Activated T-cell treated with anti-CD3 and anti-CD28 coated beads, Interleukin-2, amount 50 U/mL, for 72 hours (primary cell): ENCODE measurements at regions not wholly inside any gene's neighbourhood (a gene's known extent, or its start where the extent isn't known, plus 50 kb on each side); places are given as distances from the start of the nearest gene placed in this dataset.

Experiments
- ATAC-seq, 2 donors: fragments of 150-1000 bp; cut with Tn5 transposase; replicated peaks in 1 of 2; 2 replicates each; pipeline ENCODE4 v1.10.0; 2021; ENCODE audit warnings: moderate library complexity in 2 of 2, mild to moderate bottlenecking in 1 of 2
- DNase-seq, 2 donors: peaks; one replicate each; pipeline ENCODE4 v3.0.0; 2021 to 2022; ENCODE audit warnings: mixed read lengths in 1 of 2
- H3K27ac Mint-ChIP-seq: one replicate; pipeline ENCODE4 v1.8.0; 2022; ENCODE audit warnings: mild to moderate bottlenecking, moderate library complexity, mixed read lengths
- H3K27me3 Mint-ChIP-seq: one replicate; pipeline ENCODE4 v1.8.0; 2022; ENCODE audit warnings: low read depth, mixed read lengths
- H3K36me3 Mint-ChIP-seq, 2 donors: one replicate each; pipeline ENCODE4 v1.8.0; 2022; ENCODE audit warnings: mixed read lengths in 2 of 2, mild to moderate bottlenecking in 1 of 2; ENCODE audit not compliant: insufficient read depth in 2 of 2
- H3K4me1 Mint-ChIP-seq: one replicate; pipeline ENCODE4 v1.8.0; 2022; ENCODE audit warnings: low read depth, mixed read lengths
- H3K4me3 Mint-ChIP-seq, 2 donors: one replicate each; pipeline ENCODE4 v1.8.0; 2022; ENCODE audit warnings: mild to moderate bottlenecking in 2 of 2, mixed read lengths in 2 of 2, moderate library complexity in 2 of 2
- H3K9me3 Mint-ChIP-seq, 2 donors: one replicate each; pipeline ENCODE4 v1.8.0; 2022; ENCODE audit warnings: mixed read lengths in 2 of 2

- DNase-seq (no peak), ATAC-seq (no peak)
- no peak overlapping the region for H3K27ac Mint-ChIP-seq
- H3K9me3 Mint-ChIP-seq, result peaks cover 3 to 5% of the 10 kb centered on the region in 2 donors
- H3K27me3 Mint-ChIP-seq, result no peaks in the 10 kb centered on the region
- H3K4me1 Mint-ChIP-seq, result no peaks in the 10 kb centered on the region
- H3K4me3 Mint-ChIP-seq, result no peak overlapping the region
- H3K36me3 Mint-ChIP-seq, result no peaks in the 10 kb centered on the region
Measured at GRCh38 chr4:57682275-57682674, 572.1 kb upstream of the IGFBP7 start.

- Mint-ChIP-seq H3K4me3 (no peak overlapping the region), H3K4me1 (no peaks in the 10 kb centered on the region)
Measured at GRCh38 chr4:57679969-57680368, 569.8 kb upstream of the IGFBP7 start.

GRCh38 chr4:57676394-57676793, 566.2 kb upstream of the IGFBP7 start:
- no peak for DNase-seq
- no peak for ATAC-seq
- H3K9me3 Mint-ChIP-seq, result peaks cover 2 to 6% of the 10 kb centered on the region in 2 donors
- no peaks in the 10 kb centered on the region for H3K4me1 Mint-ChIP-seq
- H3K36me3 Mint-ChIP-seq, result no peaks in the 10 kb centered on the region
- H3K27ac Mint-ChIP-seq, result no peak overlapping the region
- no peaks in the 10 kb centered on the region for H3K27me3 Mint-ChIP-seq
- H3K4me3 Mint-ChIP-seq, result no peak overlapping the region

More at GRCh38 chr4:57679969-57680368, 569.8 kb upstream of the IGFBP7 start:
- Mint-ChIP-seq H3K9me3 (peaks cover 0 to 3% of the 10 kb centered on the region in 2 donors), H3K27ac (no peak overlapping the region), H3K27me3 (no peaks in the 10 kb centered on the region), H3K36me3 (no peaks in the 10 kb centered on the region)
- ATAC-seq, result no peak
- no peak for DNase-seq

- Mint-ChIP-seq H3K27me3 (no peaks in the 10 kb centered on the region), H3K9me3 (peaks cover 2 to 6% of the 10 kb centered on the region in 2 donors), H3K36me3 (no peaks in the 10 kb centered on the region), H3K4me1 (no peaks in the 10 kb centered on the region), H3K27ac (no peak overlapping the region), H3K4me3 (no peak overlapping the region)
- ATAC-seq, result no peak
- DNase-seq, result no peak
Measured at GRCh38 chr4:57672846-57673433, 562.8 kb upstream of the IGFBP7 start.

- Mint-ChIP-seq H3K4me3 (no peak overlapping the region), H3K27ac (no peak overlapping the region), H3K9me3 (peaks cover 4 to 6% of the 10 kb centered on the region in 2 donors), H3K27me3 (no peaks in the 10 kb centered on the region), H3K4me1 (no peaks in the 10 kb centered on the region), H3K36me3 (peaks cover 0 to 2% of the 10 kb centered on the region in 2 donors)
- no peak for ATAC-seq
- no peak for DNase-seq
Measured at GRCh38 chr4:57668621-57669020, 558.4 kb upstream of the IGFBP7 start.

- Mint-ChIP-seq H3K27me3 (no peaks in the 10 kb centered on the region), H3K27ac (no peak overlapping the region), H3K36me3 (peaks cover 0 to 2% of the 10 kb centered on the region in 2 donors), H3K4me3 (no peak overlapping the region), H3K4me1 (no peaks in the 10 kb centered on the region), H3K9me3 (peaks cover 0 to 6% of the 10 kb centered on the region in 2 donors)
- ATAC-seq (no peak), DNase-seq (no peak)
Measured at GRCh38 chr4:57665806-57666205, 555.6 kb upstream of the IGFBP7 start.

GRCh38 chr4:57661517-57662090, 551.4 kb upstream of the IGFBP7 start:
- DNase-seq (no peak), ATAC-seq (no peak)
- Mint-ChIP-seq H3K36me3 (peaks cover 0 to 2% of the 10 kb centered on the region in 2 donors), H3K27ac (no peak overlapping the region), H3K27me3 (no peaks in the 10 kb centered on the region), H3K9me3 (peaks cover 0 to 3% of the 10 kb centered on the region in 2 donors), H3K4me1 (no peaks in the 10 kb centered on the region), H3K4me3 (no peak overlapping the region)

GRCh38 chr4:57658673-57659072, 548.5 kb upstream of the IGFBP7 start:
- no peak overlapping the region for H3K4me3 Mint-ChIP-seq
- no peaks in the 10 kb centered on the region for H3K4me1 Mint-ChIP-seq
- no peaks in the 10 kb centered on the region for H3K27me3 Mint-ChIP-seq
- ATAC-seq (no peak), DNase-seq (no peak)
- H3K36me3 Mint-ChIP-seq, result no peaks in the 10 kb centered on the region
- H3K9me3 Mint-ChIP-seq, result peaks cover 2 to 4% of the 10 kb centered on the region in 2 donors
- H3K27ac Mint-ChIP-seq, result no peak overlapping the region

GRCh38 chr4:57658188-57658587, 548.0 kb upstream of the IGFBP7 start:
- Mint-ChIP-seq H3K36me3 (no peaks in the 10 kb centered on the region), H3K4me3 (no peak overlapping the region), H3K27ac (no peak overlapping the region), H3K27me3 (no peaks in the 10 kb centered on the region), H3K4me1 (no peaks in the 10 kb centered on the region), H3K9me3 (peaks cover 2 to 4% of the 10 kb centered on the region in 2 donors)
- ATAC-seq, result no peak
- no peak for DNase-seq

- no peak overlapping the region for H3K27ac Mint-ChIP-seq
- DNase-seq (no peak), ATAC-seq (no peak)
- H3K4me3 Mint-ChIP-seq, result no peak overlapping the region
- no peaks in the 10 kb centered on the region for H3K36me3 Mint-ChIP-seq
- H3K27me3 Mint-ChIP-seq, result no peaks in the 10 kb centered on the region
- H3K4me1 Mint-ChIP-seq, result no peaks in the 10 kb centered on the region
- peaks cover 0 to 9% of the 10 kb centered on the region in 2 donors for H3K9me3 Mint-ChIP-seq
Measured at GRCh38 chr4:57655342-57655741, 545.2 kb upstream of the IGFBP7 start.

GRCh38 chr4:57652779-57653178, 542.6 kb upstream of the IGFBP7 start:
- no peaks in the 10 kb centered on the region for H3K4me1 Mint-ChIP-seq
- H3K36me3 Mint-ChIP-seq, result no peaks in the 10 kb centered on the region
- DNase-seq (no peak), ATAC-seq (no peak)
- H3K4me3 Mint-ChIP-seq, result no peak overlapping the region
- H3K27ac Mint-ChIP-seq, result no peak overlapping the region
- peaks cover 0 to 9% of the 10 kb centered on the region in 2 donors for H3K9me3 Mint-ChIP-seq
- H3K27me3 Mint-ChIP-seq, result no peaks in the 10 kb centered on the region

GRCh38 chr4:57640391-57641100, 530.4 kb upstream of the IGFBP7 start:
- Mint-ChIP-seq H3K9me3 (no peaks in the 10 kb centered on the region), H3K27me3 (no peaks in the 10 kb centered on the region), H3K4me3 (no peak overlapping the region), H3K36me3 (no peaks in the 10 kb centered on the region), H3K27ac (no peak overlapping the region), H3K4me1 (no peaks in the 10 kb centered on the region)
- ATAC-seq (no peak), DNase-seq (no peak)

GRCh38 chr4:57639561-57640382, 529.6 kb upstream of the IGFBP7 start:
- Mint-ChIP-seq H3K4me1 (no peaks in the 10 kb centered on the region), H3K4me3 (no peak overlapping the region), H3K9me3 (no peaks in the 10 kb centered on the region), H3K36me3 (no peaks in the 10 kb centered on the region), H3K27me3 (no peaks in the 10 kb centered on the region), H3K27ac (no peak overlapping the region)
- ATAC-seq (no peak), DNase-seq (no peak)
